ENCODE measurements at regions not wholly inside any gene's neighbourhood (a gene's known extent, or its start where the extent isn't known, plus 50 kb on each side); places are given as distances from the start of the nearest gene placed in this dataset.

- in situ Hi-C loops (cut with MboI), result no loop called here
- no peaks in the 10 kb centered on the region for H4K20me1 ChIP-seq (ENCODE audit: insufficient read depth)
- 87 to 88% methylated on average over 9 of the region's 9 CpGs for WGBS, 2 experiments (ENCODE audit: low coverage in 1 of 2, low lambda C conversion rate in 2 of 2, missing lambda C conversion rate in 2 of 2)
Measured at GRCh38 chr1:109818988-109819764, 55.5 kb upstream of the EPS8L3 start.

DNA sequence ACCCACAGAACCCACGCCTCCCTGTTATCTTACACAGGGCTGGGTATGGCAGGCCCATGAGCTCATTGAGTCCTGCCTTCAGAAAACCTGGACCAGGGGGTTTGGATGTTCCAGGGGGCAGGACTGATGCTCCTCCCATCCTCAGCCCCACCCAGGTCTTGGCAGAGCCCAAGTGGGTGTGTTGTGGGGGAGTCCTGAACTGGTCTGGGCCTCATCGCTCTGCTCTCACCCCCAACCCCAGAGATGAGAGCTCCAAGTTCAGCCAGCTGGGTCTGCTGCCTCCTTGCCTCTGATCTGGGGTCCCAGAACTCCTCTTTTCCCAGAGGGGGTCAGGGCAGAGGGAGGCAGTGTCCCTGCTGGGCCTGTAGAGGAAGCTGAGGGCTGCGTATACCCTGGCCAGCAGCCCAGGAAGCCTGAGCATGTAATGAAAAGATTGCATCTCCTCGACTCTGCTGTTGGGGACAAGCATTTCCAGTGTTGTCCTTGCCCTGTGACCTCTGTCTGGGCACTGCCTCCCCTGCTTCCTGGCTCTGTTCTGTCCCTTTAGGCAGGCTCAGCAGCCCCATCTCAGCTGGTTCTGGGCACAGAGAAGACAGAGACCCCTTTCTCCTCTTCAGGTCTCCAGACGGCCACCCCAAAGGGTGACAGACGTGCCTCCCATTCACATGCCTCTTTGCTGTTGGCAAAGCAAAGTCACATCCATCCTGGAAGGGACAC is 54.7 kb upstream of the EPS8L3 start:
- H3K9me2 ChIP-seq (ENCODE audit: insufficient read depth), result no peaks in the 10 kb centered on the region
- H3K9me3 ChIP-seq (ENCODE audit: low read depth), result no peaks in the 10 kb centered on the region
- no peak overlapping the region for H3K4me3 ChIP-seq
- H3K27me3 ChIP-seq (replicated peaks; ENCODE audit: insufficient read depth), result no peaks in the 10 kb centered on the region
- no peak overlapping the region for H2AFZ ChIP-seq
- H3K9ac ChIP-seq, result no peak overlapping the region
- H4K20me1 ChIP-seq (ENCODE audit: insufficient read depth), result no peaks in the 10 kb centered on the region
- 93 to 95% methylated on average over 6 of the region's 6 CpGs for whole genome bisulfite sequencing, 2 experiments (ENCODE audit: low coverage in 1 of 2, low lambda C conversion rate in 2 of 2, missing lambda C conversion rate in 2 of 2)
- in situ Hi-C loops (cut with MboI), result no loop called here
- H3K27ac ChIP-seq, result no peak overlapping the region
- TF ChIP-seq EZH2phosphoT487 (IDR thresholded peaks at IDR 0.05; ENCODE audit: insufficient read depth, low read depth) (no peak), EZH2 (IDR thresholded peaks at IDR 0.05; ENCODE audit: insufficient read depth, poor library complexity, severe bottlenecking) (no peak)
- peaks cover 28% of the 10 kb centered on the region for H3K4me1 ChIP-seq (ENCODE audit: insufficient read depth)
- H3K36me3 ChIP-seq (ENCODE audit: low read depth), result no peaks in the 10 kb centered on the region
- H3K4me2 ChIP-seq (ENCODE audit: unreplicated experiment), result no peak overlapping the region
- peaks cover 20% of the 10 kb centered on the region for H3F3A ChIP-seq (ENCODE audit: insufficient read depth)
- no peaks in the 10 kb centered on the region for H3K79me2 ChIP-seq (ENCODE audit: insufficient read depth)
- DNase-seq, result no peak

More at GRCh38 chr1:109818988-109819764, 55.5 kb upstream of the EPS8L3 start:
- Histone ChIP-seq H3K27ac (no peak overlapping the region), H3K36me3 (ENCODE audit: low read depth) (no peaks in the 10 kb centered on the region), H3K9ac (no peak overlapping the region), H3K4me1 (ENCODE audit: insufficient read depth) (peaks cover 35% of the 10 kb centered on the region), H3K79me2 (ENCODE audit: insufficient read depth) (no peaks in the 10 kb centered on the region), H3K9me2 (ENCODE audit: insufficient read depth) (no peaks in the 10 kb centered on the region), H2AFZ (no peak overlapping the region), H3K9me3 (ENCODE audit: low read depth) (no peaks in the 10 kb centered on the region), H3F3A (ENCODE audit: insufficient read depth) (peaks cover 21% of the 10 kb centered on the region), H3K27me3 (replicated peaks; ENCODE audit: insufficient read depth) (no peaks in the 10 kb centered on the region), H3K4me3 (no peak overlapping the region), H3K4me2 (ENCODE audit: unreplicated experiment) (no peak overlapping the region)
- no peak for DNase-seq
- TF ChIP-seq EZH2 (IDR thresholded peaks at IDR 0.05; ENCODE audit: insufficient read depth, poor library complexity, severe bottlenecking), result no peak
- no peak for TF ChIP-seq EZH2phosphoT487 (IDR thresholded peaks at IDR 0.05; ENCODE audit: insufficient read depth, low read depth)

GRCh38 chr1:109817881-109818270 is 54.2 kb upstream of the EPS8L3 start:
- Histone ChIP-seq H3K4me1 (ENCODE audit: insufficient read depth) (peaks cover 22% of the 10 kb centered on the region), H2AFZ (no peak overlapping the region), H3K27me3 (replicated peaks; ENCODE audit: insufficient read depth) (no peaks in the 10 kb centered on the region), H3K36me3 (ENCODE audit: low read depth) (no peaks in the 10 kb centered on the region), H3K27ac (no peak overlapping the region), H3K79me2 (ENCODE audit: insufficient read depth) (no peaks in the 10 kb centered on the region), H3K4me3 (no peak overlapping the region), H3K4me2 (ENCODE audit: unreplicated experiment) (no peak overlapping the region), H4K20me1 (ENCODE audit: insufficient read depth) (no peaks in the 10 kb centered on the region), H3K9me2 (ENCODE audit: insufficient read depth) (no peaks in the 10 kb centered on the region), H3K9me3 (ENCODE audit: low read depth) (no peaks in the 10 kb centered on the region), H3K9ac (no peak overlapping the region), H3F3A (ENCODE audit: insufficient read depth) (peaks cover 15% of the 10 kb centered on the region)
- no peak for DNase-seq
- in situ Hi-C loops (cut with MboI), result no loop called here
- TF ChIP-seq EZH2phosphoT487 (IDR thresholded peaks at IDR 0.05; ENCODE audit: insufficient read depth, low read depth) (no peak), EZH2 (IDR thresholded peaks at IDR 0.05; ENCODE audit: insufficient read depth, poor library complexity, severe bottlenecking) (no peak)
- WGBS, 2 experiments (ENCODE audit: low coverage in 1 of 2, low lambda C conversion rate in 2 of 2, missing lambda C conversion rate in 2 of 2), result 97 to 98% methylated on average over 2 of the region's 2 CpGs

- no peaks in the 10 kb centered on the region for H4K20me1 ChIP-seq (ENCODE audit: insufficient read depth)
- no peaks in the 10 kb centered on the region for H3K9me3 ChIP-seq (ENCODE audit: low read depth)
- H3K36me3 ChIP-seq (ENCODE audit: low read depth), result no peaks in the 10 kb centered on the region
- in situ Hi-C loops (cut with MboI), result no loop called here
- H3K27me3 ChIP-seq (replicated peaks; ENCODE audit: insufficient read depth), result no peaks in the 10 kb centered on the region
- 86 to 90% methylated on average over 4 of the region's 4 CpGs for WGBS, 2 experiments (ENCODE audit: low coverage in 1 of 2, low lambda C conversion rate in 2 of 2, missing lambda C conversion rate in 2 of 2)
- H3K4me3 ChIP-seq, result no peak overlapping the region
- DNase-seq, result no peak
- no peaks in the 10 kb centered on the region for H3K9me2 ChIP-seq (ENCODE audit: insufficient read depth)
- TF ChIP-seq EZH2phosphoT487 (IDR thresholded peaks at IDR 0.05; ENCODE audit: insufficient read depth, low read depth), result no peak
- no peak for TF ChIP-seq EZH2 (IDR thresholded peaks at IDR 0.05; ENCODE audit: insufficient read depth, poor library complexity, severe bottlenecking)
- no peaks in the 10 kb centered on the region for H3K79me2 ChIP-seq (ENCODE audit: insufficient read depth)
- H3K4me1 ChIP-seq (ENCODE audit: insufficient read depth), result peaks cover 14% of the 10 kb centered on the region
- no peak overlapping the region for H2AFZ ChIP-seq
- H3F3A ChIP-seq (ENCODE audit: insufficient read depth), result peaks cover 6% of the 10 kb centered on the region
- H3K9ac ChIP-seq, result no peak overlapping the region
- H3K4me2 ChIP-seq (ENCODE audit: unreplicated experiment), result no peak overlapping the region
- H3K27ac ChIP-seq, result no peak overlapping the region
Measured at GRCh38 chr1:109816975-109817535, 53.3 kb upstream of the EPS8L3 start.

All from GM23248 (cell line).